Endothelial cell of umbilical vein (primary cell): ENCODE measurements at regions not wholly inside any gene's neighbourhood (a gene's known extent, or its start where the extent isn't known, plus 50 kb on each side); places are given as distances from the start of the nearest gene placed in this dataset.

Source experiments
- BruUV-seq: library from RNA; stranded (reverse); fragments of 400-500 nt; replicated peaks from 2 replicates; lab custom pipeline; 2021; lab: Mats Ljungman, UMichigan
- CTCF ChIA-PET: fragments of 300-600, 350-600 bp; sonication (Branson Sonifier 250); formaldehyde crosslinking; loops from one replicate; lab custom pipeline; 2021; ENCODE audit warnings: antibody characterized with exemption, inconsistent platforms; lab: Charles Lee
- POLR2A ChIA-PET: fragments of 300-600, 350-600 bp; sonication (Branson Sonifier 250); formaldehyde crosslinking; loops from one replicate; lab custom pipeline; 2021; ENCODE audit warnings: antibody characterized with exemption, inconsistent platforms; lab: Charles Lee
- DNase-seq: peaks from one replicate; pipeline ENCODE4 v3.0.0-alpha.2; 2011; ENCODE audit warnings: low read depth, low spot score
- FAIRE-seq: peaks from 2 replicates; lab custom pipeline; 2011; peaks lifted over from hg19 to GRCh38; lab: Jason Lieb, UNC
- H2AFZ ChIP-seq: 2 replicates; pipeline ENCODE4 v1.6.0; 2012; ENCODE audit warnings: low read depth, low read length, control low read depth, inconsistent platforms
- H3K27ac ChIP-seq: 2 replicates; pipeline ENCODE4 v1.5.1; 2011; ENCODE audit warnings: low read depth, mild to moderate bottlenecking, control low read depth, low read length, moderate library complexity; ENCODE audit not compliant: insufficient read depth
- H3K27me3 ChIP-seq, 2 experiments: 2 replicates each; pipeline versions ENCODE4 v1.6.0 to v1.6.1; 2011; ENCODE audit warnings: low read length in 2 of 2, mixed read lengths in 1 of 2; ENCODE audit not compliant: control insufficient read depth in 2 of 2, insufficient read depth in 2 of 2
- H3K36me3 ChIP-seq, 2 experiments: 2 replicates in 1 of 2; 3 replicates in 1 of 2; pipeline ENCODE4 v1.5.1; 2011; ENCODE audit warnings: low read length in 2 of 2, mild to moderate bottlenecking in 1 of 2, moderate library complexity in 1 of 2; ENCODE audit not compliant: control insufficient read depth in 2 of 2, insufficient read depth in 2 of 2; ENCODE audit errors: extremely low read depth in 1 of 2
- H3K4me1 ChIP-seq: 3 replicates; pipeline ENCODE4 v1.5.1; 2011; ENCODE audit warnings: mild to moderate bottlenecking, low read length; ENCODE audit not compliant: control insufficient read depth, insufficient read depth; ENCODE audit errors: extremely low read depth
- H3K4me2 ChIP-seq: 2 replicates; pipeline ENCODE4 v1.6.1; 2011; ENCODE audit warnings: low read length, control low read depth, mixed read lengths; ENCODE audit not compliant: insufficient read depth
- H3K4me3 ChIP-seq, 3 experiments: fragments of 200-600 bp in 1 of 3; sonication (generic), shearing (Covaris generic) in 1 of 3; replicated peaks in 1 of 3; 2 replicates each; pipeline ENCODE4 v1.5.1; 2011 to 2016; ENCODE audit warnings: control low read depth in 3 of 3, low read length in 3 of 3, mild to moderate bottlenecking in 2 of 3, inconsistent platforms in 1 of 3, low read depth in 1 of 3, moderate library complexity in 1 of 3; ENCODE audit not compliant: insufficient read depth in 1 of 3
- H3K79me2 ChIP-seq: 2 replicates; pipeline ENCODE4 v1.6.0; 2012; ENCODE audit warnings: low read length, inconsistent platforms; ENCODE audit not compliant: control insufficient read depth, insufficient read depth
- H3K9ac ChIP-seq: replicated peaks from 2 replicates; pipeline ENCODE3; 2011; ENCODE audit warnings: low read length, control low read depth; ENCODE audit not compliant: insufficient read depth; ENCODE audit errors: extremely low read depth
- H3K9me1 ChIP-seq: replicated peaks from 3 replicates; pipeline ENCODE4 v1.6.0; 2011; ENCODE audit warnings: mild to moderate bottlenecking, low read length; ENCODE audit not compliant: control insufficient read depth, insufficient read depth; ENCODE audit errors: extremely low read depth
- H3K9me3 ChIP-seq: replicated peaks from 2 replicates; pipeline ENCODE4 v1.5.1; 2012; ENCODE audit warnings: low read length, inconsistent platforms; ENCODE audit not compliant: control insufficient read depth, insufficient read depth
- H4K20me1 ChIP-seq: replicated peaks from 2 replicates; pipeline ENCODE3; 2011; ENCODE audit warnings: mild to moderate bottlenecking, low read length; ENCODE audit not compliant: control insufficient read depth, insufficient read depth; ENCODE audit errors: extremely low read depth
- EZH2 ChIP-seq: IDR thresholded peaks from 2 replicates; pipeline ENCODE4 v1.6.1; 2012; ENCODE audit warnings: borderline replicate concordance, low read depth, mild to moderate bottlenecking, moderate library complexity, low read length, inconsistent platforms; ENCODE audit not compliant: severe bottlenecking
- FOS ChIP-seq: IDR thresholded peaks from 2 replicates; pipeline ENCODE4 v1.6.1; 2011; ENCODE audit warnings: mild to moderate bottlenecking, low read length, moderate library complexity, borderline replicate concordance; ENCODE audit not compliant: insufficient read depth
- GATA2 ChIP-seq: IDR thresholded peaks from 2 replicates; pipeline ENCODE4 v1.7.0; 2011; ENCODE audit warnings: low read depth, mild to moderate bottlenecking, moderate library complexity, mixed read lengths, low read length; ENCODE audit not compliant: insufficient read length, insufficient read depth
- JUN ChIP-seq: IDR thresholded peaks from 2 replicates; pipeline ENCODE4 v1.6.1; 2011; ENCODE audit warnings: borderline replicate concordance, low read depth; ENCODE audit not compliant: insufficient read length, insufficient read depth
- MYC ChIP-seq: IDR thresholded peaks from one replicate; pipeline ENCODE4 v1.6.1; 2011; ENCODE audit warnings: mild to moderate bottlenecking, low read depth, low read length
- POLR2A ChIP-seq: IDR thresholded peaks from 2 replicates; pipeline ENCODE4 v1.6.1; 2012; ENCODE audit warnings: low read depth, mild to moderate bottlenecking, control low read depth, low read length
- POLR2AphosphoS5 ChIP-seq: IDR thresholded peaks from 2 replicates; pipeline ENCODE4 v1.6.1; 2012; ENCODE audit warnings: low read depth, mild to moderate bottlenecking, control low read depth, low read length, moderate library complexity; ENCODE audit not compliant: insufficient read depth
- dilution Hi-C: fragments of 300-500 bp; cut with MboI; formaldehyde crosslinking; loops from one replicate; pipeline ENCODE4 v1.15.0; 2019; ENCODE audit warnings: low sequenced_read_pairs; ENCODE audit not compliant: extremely low pct_ligation_motif_present
- intact Hi-C: fragments of 100-400 bp; cut with micrococcal nuclease; formaldehyde crosslinking; loops from one replicate; pipeline ENCODE4 v1.10.0; 2022
- TF ChIP-seq, protein P1 (sequence below): IDR thresholded peaks from 2 replicates; pipeline ENCODE4 v1.6.1; 2011; ENCODE audit not compliant: insufficient read depth, insufficient read length
- TF ChIP-seq, protein P2 (sequence below), 2 donors: IDR thresholded peaks; 1 replicate in 1 of 2; 2 replicates in 1 of 2; pipeline ENCODE4 v1.5.1; 2011; ENCODE audit warnings: low read length in 2 of 2, mild to moderate bottlenecking in 2 of 2, moderate library complexity in 2 of 2, control low read depth in 1 of 2, inconsistent platforms in 1 of 2, low read depth in 1 of 2; ENCODE audit not compliant: insufficient read depth in 1 of 2; ENCODE audit errors: extremely low read depth in 1 of 2

DNA sequence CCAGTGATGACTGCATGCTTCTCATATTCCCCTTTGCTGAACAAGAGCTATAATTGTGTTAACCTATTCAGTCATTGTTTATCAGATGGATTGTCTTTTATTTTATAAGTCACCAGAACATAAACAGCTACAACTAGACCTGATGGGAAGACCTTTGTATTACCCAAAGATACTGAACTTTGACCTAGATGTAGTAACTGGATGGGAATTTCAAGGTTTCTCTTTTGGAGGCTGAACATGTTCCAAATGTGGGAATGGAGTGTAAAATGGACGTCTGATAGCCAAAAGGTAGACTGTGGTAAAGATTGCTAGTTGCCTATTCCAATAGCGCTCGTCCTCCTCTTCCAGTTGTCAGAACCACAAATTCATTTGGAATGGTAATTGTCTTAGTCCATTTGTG lies 56.4 kb upstream of the ST3GAL5 start:
- Histone ChIP-seq H3K4me1 (peaks cover under 1% of the 10 kb centered on the region), H3K9me3 (no peaks in the 10 kb centered on the region), H4K20me1 (no peaks in the 10 kb centered on the region), H3K27me3 (peaks cover 1 to 4% of the 10 kb centered on the region in 2 experiments), H3K9me1 (no peaks in the 10 kb centered on the region), H3K27ac (no peak overlapping the region), H3K36me3 (no peaks in the 10 kb centered on the region), H3K4me2 (no peak overlapping the region), H3K9ac (no peak overlapping the region), H3K4me3 (no peak overlapping the region), H2AFZ (no peak overlapping the region), H3K79me2 (no peaks in the 10 kb centered on the region)
- no TSS peak for BruUV-seq
- ChIA-PET POLR2A (no interaction called here), CTCF (no interaction called here)
- FAIRE-seq: no peak
- intact Hi-C loops: no loop called here
- dilution Hi-C loops: no loop called here
- TF ChIP-seq GATA2 (no peak), JUN (no peak), POLR2AphosphoS5 (no peak), FOS (no peak), POLR2A (no peak), MYC (no peak), EZH2 (no peak)
- TF ChIP-seq, protein P1, sequence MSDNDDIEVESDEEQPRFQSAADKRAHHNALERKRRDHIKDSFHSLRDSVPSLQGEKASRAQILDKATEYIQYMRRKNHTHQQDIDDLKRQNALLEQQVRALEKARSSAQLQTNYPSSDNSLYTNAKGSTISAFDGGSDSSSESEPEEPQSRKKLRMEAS: no peak
- TF ChIP-seq, protein P2, sequence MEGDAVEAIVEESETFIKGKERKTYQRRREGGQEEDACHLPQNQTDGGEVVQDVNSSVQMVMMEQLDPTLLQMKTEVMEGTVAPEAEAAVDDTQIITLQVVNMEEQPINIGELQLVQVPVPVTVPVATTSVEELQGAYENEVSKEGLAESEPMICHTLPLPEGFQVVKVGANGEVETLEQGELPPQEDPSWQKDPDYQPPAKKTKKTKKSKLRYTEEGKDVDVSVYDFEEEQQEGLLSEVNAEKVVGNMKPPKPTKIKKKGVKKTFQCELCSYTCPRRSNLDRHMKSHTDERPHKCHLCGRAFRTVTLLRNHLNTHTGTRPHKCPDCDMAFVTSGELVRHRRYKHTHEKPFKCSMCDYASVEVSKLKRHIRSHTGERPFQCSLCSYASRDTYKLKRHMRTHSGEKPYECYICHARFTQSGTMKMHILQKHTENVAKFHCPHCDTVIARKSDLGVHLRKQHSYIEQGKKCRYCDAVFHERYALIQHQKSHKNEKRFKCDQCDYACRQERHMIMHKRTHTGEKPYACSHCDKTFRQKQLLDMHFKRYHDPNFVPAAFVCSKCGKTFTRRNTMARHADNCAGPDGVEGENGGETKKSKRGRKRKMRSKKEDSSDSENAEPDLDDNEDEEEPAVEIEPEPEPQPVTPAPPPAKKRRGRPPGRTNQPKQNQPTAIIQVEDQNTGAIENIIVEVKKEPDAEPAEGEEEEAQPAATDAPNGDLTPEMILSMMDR (IDR thresholded peaks at IDR 0.05; ENCODE audit: extremely low read depth in 1 of 2, insufficient read depth in 1 of 2, low read depth in 1 of 2, low read length in 2 of 2): no peak
- DNase-seq: no peak
